HepG2 (cell line): ENCODE measurements at regions not wholly inside any gene's neighbourhood (a gene's known extent, or its start where the extent isn't known, plus 50 kb on each side); places are given as distances from the start of the nearest gene placed in this dataset.

Experiments
- BORCS8-MEF2B ChIP-seq: sonication (generic); formaldehyde crosslinking; IDR thresholded peaks from 2 replicates; pipeline ENCODE4 v1.8.0; 2022; ENCODE audit warnings: mild to moderate bottlenecking, missing genetic modification reagents
- NFRKB ChIP-seq: fragments of 450-650 bp; IDR thresholded peaks from 2 replicates; pipeline ENCODE4 v1.6.1; 2017
- PRMT3 ChIP-seq: sonication (generic); formaldehyde crosslinking; IDR thresholded peaks from 2 replicates; pipeline ENCODE4 v1.8.1; 2022; ENCODE audit warnings: low read depth, mild to moderate bottlenecking, moderate library complexity, missing genetic modification reagents, borderline replicate concordance
- TF ChIP-seq, protein P1 (sequence below): sonication (generic); formaldehyde crosslinking; IDR thresholded peaks from 2 replicates; pipeline ENCODE4 v1.4.0; 2020; ENCODE audit warnings: low read depth, mild to moderate bottlenecking, missing genetic modification reagents

DNA sequence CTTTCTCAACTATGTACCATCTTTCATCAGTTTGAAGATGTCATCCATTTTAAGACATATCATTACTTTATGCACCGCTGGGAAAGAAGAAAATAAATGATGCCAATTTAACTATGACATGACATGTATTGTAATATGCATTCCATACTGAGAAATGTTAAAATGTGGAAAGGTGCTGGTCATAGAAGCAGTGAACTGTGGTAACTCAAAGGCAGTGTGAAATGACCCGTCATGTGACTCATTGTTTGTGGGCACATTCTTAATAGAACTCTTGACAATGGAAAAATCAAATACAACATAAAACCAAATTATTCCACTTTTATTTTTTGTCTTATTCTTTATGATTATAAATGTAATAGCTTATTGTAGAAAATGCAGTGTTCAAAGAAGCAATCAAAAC is 455.0 kb upstream of the ST6GAL2 start:
- TF ChIP-seq BORCS8-MEF2B (CRISPR knock-in tag), result no peak
- TF ChIP-seq PRMT3 (CRISPR knock-in tag), result no peak
- TF ChIP-seq, protein P1, sequence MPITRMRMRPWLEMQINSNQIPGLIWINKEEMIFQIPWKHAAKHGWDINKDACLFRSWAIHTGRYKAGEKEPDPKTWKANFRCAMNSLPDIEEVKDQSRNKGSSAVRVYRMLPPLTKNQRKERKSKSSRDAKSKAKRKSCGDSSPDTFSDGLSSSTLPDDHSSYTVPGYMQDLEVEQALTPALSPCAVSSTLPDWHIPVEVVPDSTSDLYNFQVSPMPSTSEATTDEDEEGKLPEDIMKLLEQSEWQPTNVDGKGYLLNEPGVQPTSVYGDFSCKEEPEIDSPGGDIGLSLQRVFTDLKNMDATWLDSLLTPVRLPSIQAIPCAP (CRISPR knock-in tag), result no peak
- TF ChIP-seq NFRKB, result no peak
